HG02759 (cell line): ENCODE measurements at regions not wholly inside any gene's neighbourhood (a gene's known extent, or its start where the extent isn't known, plus 50 kb on each side); places are given as distances from the start of the nearest gene placed in this dataset.
"Not testable (repeated sequence)": the region's sequence is repeated elsewhere in the genome, so short reads cannot be mapped to it uniquely, and the experiment has no call there.

Source experiments
- ATAC-seq: cut with Tn5 transposase; IDR thresholded peaks from one replicate; pipeline ENCODE4 v1.9.1; 2021; ENCODE audit warnings: mild to moderate bottlenecking, moderate library complexity; ENCODE audit not compliant: unreplicated experiment

DNA sequence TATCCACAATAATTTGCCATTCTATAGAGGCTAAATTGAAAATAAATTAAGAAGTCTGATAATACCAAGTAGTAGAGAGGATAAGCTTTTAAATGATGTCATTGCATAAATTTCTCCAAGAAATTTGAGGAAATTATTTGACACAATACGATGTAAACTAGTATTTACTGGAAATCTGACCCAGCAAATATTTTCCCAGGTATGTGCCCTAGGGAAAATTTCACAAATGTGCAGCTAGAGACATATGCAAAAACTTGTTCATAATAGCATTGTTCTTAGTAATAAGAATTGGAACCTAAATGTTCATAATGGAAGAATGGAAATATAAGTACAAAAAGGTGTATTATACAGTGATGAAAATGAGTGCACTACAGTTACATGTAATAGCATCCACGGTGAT lies 888.8 kb upstream of the SOX11 start:
- ATAC-seq = no peak

DNA sequence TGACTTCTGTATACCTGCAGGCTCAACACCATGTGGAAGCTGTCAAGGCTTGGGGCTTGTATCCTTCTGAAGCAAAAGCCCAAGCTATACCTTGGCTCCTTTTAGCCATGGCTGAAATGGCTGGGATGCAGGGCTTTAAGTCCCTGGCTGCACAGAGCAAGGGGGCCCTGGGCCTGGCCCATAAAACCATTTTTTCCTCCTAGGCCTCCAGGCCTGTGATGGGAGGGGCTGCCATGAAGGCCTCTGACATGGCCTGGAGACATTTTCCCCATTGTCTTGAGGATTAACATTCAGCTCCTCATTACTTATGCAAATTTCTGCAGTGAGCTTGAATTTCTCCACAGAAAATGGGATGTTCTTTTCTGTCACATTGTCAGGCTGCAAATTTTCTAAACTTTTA lies 878.0 kb upstream of the SOX11 start:
- ATAC-seq = not testable (repeated sequence)

DNA sequence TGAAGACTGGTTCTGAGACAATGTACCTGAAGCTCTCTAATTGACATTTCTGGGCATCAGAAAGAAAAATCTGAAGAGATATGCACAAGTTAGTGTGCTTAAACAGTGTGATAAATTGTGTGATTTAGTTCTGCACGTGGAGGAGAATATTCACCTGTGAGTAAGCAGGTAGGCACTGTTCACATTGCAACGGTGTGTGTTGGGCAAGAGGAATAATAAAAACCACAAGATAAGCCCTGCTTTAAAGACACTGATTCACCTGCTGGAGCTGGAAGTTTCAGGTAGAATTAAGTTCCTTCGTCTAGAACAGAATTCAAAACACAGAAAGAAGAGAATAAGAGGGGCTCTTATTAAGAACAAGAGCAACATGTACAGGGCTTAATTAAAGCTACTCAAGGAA lies 864.3 kb upstream of the SOX11 start:
- no peak for ATAC-seq

DNA sequence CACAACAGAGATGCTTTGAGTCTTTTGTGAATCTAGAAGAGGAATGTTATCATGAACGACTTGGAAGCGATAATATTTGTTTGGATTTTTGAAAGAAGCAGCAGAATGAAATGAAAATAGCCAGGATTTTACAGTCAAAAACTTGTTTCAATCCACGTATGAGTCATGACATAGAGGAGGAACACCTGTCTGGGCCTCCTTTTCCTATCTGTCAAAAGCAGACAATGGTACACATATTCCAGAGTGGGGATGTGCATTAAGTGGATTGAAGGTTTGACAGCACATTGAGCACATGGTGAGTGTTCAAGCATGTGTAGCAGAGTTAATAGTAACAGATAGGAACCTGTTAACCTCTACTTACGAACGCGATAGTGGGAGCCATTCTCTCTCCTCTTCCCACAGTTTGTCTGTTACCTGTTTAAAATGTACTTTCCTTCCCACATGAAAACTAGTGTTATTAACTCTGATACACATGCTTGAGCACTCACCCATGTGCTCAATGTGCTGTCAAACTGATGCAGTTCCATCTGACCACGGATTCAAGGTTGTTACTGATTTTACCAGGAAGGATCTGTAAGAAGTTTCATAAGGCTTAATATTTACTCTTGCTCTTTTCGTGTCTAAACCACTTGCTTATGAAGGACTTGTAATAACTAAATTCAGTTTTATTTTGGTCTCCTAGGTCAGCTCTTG lies 863.4 kb upstream of the SOX11 start:
- ATAC-seq = no peak

DNA sequence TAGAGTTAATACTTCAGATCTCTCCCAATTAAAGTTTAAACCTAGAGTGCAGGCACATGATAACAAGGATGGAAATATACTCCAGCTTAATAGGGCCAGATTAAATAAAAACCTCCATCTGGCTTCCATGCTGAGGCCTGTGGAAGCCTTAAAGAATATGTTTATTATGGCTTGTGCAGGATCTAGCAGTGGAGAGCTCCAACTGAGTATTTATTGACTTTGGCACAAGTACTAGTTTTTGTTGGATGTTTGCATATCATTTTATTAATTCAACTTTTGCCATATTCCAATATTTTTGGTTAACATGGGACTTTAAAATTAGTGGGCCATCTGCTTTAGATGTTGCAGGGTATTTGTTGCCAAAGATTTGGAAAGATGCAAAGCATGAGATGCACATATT lies 860.4 kb upstream of the SOX11 start:
- no peak for ATAC-seq

DNA sequence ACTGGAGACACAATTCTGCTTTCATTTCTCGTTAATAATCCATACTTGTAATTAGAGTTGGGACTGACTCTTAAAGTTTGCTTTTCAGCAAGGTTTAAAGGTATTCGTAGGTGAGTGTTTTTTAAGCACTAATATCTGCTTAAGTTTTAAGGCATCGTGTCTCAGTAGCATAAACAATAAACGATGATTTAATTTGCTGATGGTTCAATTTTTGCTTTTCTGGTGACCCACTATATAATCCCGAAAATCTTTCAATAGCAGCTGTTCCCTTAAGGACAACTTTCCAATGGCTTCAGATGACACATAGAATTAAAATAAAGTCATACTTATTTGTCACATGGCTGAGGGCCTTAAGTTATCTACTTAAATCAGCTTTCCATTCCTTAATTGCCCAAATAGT lies 859.5 kb upstream of the SOX11 start:
- ATAC-seq = no peak

DNA sequence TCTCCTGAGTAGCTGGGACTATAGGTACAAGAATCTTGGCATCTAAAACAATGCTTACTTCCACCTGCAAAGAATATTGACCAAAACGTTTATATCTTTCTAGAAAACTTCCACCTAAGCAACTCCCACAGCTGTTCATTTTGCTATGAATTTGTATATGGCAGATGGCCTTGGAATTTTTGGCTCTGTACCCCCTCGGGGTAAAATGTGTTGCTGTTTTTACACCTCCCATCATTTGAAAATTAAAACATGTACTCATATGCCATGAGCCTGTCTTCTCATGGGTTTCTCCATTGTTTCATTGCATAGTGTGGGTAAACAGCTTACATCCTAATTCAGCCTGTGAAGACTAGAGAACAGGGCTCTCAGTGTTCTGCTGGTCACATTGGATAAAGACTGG lies 853.6 kb upstream of the SOX11 start:
- ATAC-seq = no peak

DNA sequence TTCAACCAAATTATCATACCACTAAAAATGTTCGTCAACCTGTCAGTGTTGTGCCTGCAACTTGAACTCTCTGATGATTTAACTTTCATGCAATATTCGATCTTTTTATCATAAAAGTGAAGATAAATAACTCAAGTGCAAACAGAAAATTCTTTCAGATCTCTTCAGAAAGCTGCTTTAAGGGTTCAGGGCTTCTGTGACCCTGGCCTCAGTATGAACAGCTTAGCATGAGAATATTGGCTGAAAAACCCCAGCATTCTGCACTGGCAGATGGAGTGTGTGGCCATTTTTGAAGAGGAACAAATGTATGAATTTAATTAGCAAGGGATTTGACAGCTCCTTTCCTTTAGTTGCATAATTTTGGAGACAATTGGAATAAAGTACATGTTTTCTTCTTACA lies 851.4 kb upstream of the SOX11 start:
- no peak for ATAC-seq

DNA sequence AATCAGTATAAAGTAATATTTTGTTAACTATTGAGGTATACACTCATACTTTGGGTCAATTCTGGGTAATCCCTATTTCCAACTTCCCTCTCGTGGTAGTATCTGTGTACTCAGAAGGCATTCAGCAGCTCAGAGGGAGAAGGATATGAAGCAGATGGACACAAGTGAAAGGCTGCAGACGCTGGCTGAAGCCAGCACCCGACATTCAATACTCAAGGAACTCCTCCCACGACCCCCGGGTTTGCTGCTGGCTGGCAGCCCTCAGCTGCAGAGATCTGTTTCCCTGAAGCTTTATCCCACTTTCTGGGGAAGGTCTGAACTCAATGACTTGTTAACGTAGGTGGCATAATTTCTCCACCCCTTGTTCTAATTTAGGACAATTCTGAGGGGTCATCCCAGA lies 847.3 kb upstream of the SOX11 start:
- no peak for ATAC-seq

DNA sequence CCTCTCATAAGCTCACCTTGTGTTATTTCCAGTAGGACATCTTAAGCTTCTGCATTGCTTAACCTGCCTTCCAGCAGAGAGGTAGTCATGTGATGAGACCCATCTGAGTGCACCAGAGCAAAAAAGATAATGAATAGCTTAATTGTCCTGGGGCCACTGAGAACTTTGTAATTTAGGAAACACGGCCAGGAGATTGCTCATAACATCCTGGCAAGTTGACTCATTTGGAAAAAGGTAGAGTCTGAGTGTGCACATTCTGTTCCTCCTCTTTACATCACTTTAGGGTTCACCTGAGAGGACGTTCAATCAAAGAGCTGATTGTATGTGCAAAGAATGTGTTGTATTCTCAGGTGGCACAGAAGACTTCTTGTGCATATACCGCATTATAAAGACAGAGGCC lies 830.2 kb upstream of the SOX11 start:
- ATAC-seq = no peak

DNA sequence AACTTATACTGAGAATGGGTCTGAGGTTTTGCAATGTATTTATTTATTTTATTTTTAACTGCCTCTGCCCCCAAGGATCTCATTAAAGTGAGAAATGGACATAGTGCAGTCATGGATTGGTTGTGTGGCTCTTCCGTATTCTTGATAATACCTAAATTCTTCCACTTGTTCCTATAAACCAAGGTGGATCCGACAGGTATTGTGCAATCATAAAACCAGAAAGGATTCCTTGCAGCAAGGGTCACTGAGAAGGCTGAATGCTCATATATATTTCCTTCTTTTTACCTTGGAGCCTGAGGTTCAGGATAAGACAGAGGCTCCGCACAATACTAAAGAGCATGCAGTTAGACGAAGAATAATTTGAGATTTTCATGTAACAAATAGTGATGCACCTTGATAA lies 826.0 kb upstream of the SOX11 start:
- no peak for ATAC-seq

DNA sequence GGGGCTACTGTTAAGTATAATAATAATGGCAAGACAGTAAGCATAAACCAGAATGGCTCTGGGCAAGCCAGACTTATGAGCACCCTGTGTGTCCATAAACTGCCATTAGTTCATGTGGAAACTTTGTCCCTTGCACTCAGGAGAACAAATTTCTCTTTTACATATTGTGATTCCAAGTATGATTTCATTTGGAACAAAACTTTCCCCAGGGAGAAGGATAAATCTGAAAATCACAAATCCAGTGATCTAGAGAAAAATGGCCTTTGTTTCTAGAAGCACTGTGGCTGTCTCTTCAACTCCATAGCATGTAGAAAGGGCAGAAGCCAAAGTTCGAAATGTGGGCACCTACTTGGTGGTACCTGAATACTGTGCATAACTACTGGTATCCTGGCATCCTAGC lies 823.7 kb upstream of the SOX11 start:
- ATAC-seq = no peak

DNA sequence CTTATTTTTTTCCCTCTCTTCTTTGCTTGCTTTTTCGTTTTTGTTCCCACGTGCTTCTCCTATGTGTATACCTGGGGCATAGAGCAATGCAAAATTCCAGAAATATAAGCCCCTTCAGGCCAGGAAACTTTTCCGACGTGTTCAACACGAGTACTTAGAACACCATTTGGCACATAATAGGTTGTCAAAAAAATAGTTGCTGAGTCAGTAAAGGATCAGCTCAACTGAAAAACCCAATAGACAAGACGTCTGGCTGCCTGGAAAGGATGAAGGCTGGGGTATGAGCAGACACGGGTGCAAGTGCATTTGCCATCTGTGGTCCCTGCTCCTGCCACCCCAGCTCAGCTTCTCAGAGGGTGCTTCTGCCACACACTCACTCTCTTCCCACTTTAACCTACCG lies 823.0 kb upstream of the SOX11 start:
- ATAC-seq = no peak

DNA sequence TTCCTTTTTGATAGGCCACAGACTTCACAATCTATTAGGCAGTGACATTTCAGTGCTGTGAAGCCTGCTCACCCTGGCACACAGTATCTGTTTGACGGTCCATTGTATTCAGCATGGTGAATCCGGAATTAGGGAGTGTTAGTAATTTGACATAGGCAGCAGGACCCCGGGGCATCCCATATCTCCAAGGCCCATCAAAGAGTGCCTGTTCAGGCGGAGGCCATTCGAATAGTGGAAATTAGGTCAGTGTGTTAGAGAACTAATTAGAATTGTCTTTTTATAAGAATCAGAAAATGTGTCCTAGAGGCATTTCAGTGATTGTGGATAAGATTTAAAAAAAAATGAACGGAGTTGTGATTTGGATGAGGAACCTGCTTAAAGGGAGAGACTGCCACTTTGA lies 818.8 kb upstream of the SOX11 start:
- ATAC-seq = no peak

DNA sequence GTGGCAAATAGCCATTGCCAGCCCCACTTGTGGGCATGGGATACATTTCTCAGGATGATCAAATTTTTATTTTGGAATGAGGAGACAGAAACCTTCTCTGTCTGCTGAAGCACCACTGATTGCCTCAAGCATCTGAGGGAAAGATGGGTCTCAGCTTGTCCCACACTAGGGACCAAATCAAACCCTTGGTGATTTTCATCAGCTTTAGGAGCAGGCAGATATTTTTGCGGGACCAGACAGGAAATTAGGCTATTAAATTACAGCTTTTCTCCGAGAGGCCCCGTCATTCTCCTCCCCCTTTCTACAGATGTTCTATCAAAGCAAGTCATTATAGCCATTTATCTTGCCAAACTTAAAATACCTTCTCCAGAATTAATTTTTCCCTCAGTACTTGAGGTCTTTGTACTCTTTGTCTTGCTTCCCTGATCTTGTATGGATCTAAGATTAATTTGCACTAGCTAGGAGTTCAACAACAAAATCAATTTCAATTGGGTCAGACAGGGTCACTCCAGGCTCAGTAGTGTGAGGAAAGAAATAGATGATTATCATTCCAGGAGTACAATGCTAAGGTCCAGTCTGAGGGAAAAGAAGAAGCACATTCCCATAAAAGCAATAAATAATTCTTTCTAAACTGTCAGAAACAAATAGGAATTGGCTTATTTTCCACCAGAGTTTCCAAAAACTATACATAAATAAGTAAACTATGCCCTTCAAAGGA lies 818.1 kb upstream of the SOX11 start:
- no peak for ATAC-seq

DNA sequence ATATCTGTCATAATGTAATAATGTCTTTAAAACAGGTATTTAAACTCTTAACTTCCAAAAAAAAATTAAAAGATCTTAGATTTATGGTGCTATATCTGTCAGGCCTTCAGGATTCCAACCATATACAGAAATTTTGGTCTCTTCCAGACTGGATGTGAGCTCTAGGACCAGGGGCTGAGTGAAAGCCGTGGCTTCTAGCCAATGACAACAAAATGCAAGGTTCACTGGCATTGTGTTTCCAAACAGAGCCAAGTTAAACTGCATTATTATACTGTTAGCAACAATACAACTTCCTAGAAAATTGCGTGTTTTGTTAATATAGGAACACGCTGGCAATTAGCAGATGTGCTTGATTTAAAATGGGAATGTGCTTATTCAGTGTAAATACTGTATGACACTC lies 809.8 kb upstream of the SOX11 start:
- ATAC-seq = no peak

DNA sequence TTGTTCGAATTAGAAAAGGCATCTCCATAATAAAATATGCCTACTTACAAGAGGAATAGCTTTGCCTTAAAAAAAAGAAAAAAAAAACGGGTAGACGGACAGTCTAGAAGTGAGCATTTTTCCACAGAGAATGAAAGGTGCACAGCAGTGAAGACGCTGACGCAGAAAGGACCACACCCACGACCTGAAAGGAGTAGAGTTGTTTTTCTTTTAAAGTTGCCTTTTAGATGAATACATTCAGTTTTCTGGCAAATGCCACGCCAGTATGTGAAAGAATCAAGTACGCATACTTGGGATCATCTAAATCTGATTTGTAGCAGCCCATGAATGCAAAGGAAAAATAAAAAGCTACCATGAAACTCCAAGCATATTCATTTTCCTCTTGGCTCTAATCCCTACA lies 809.2 kb upstream of the SOX11 start:
- no peak for ATAC-seq

DNA sequence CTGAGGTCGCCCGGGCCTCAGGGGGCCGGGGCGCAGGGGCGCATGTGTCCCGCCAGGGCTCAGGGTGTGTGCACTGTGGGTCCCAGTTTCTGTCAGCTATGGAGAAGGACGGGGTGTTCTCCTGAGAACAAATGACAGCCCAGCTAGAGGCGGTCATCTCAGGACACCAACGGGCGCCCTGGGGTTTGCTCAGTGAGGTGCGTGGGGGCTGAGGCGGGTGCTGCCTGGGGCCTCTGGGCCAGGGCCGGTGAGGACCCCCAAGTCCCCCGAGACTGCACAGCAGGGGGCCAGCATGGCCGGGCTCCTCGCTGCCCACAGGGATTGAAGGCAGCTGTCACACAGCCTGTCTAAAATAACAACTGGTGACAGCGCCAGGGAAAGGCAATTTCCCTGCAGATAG lies 808.8 kb upstream of the SOX11 start:
- no peak for ATAC-seq

DNA sequence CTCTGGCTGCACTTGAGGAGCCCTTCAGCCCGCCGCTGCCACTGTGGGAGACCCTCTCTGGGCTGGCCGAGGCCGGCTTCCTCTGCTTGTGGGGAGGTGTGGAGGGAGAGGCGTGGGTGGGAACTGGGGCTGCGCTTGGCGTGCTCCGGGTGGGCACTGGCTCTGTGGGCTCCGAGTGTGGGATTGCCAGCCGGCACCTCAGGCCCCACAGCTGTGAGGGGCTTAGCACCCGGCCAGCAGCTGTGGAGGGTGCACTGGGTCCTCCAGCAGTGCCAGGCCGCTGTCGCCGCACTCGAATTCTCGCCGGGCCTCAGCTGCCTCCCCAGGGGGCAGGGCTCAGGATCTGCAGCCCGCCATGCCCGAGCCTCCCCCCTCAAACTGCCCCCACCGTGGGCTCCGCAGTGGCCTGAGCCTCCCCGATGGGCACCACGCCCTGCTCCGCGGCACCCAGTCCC lies 808.0 kb upstream of the SOX11 start:
- no peak for ATAC-seq

DNA sequence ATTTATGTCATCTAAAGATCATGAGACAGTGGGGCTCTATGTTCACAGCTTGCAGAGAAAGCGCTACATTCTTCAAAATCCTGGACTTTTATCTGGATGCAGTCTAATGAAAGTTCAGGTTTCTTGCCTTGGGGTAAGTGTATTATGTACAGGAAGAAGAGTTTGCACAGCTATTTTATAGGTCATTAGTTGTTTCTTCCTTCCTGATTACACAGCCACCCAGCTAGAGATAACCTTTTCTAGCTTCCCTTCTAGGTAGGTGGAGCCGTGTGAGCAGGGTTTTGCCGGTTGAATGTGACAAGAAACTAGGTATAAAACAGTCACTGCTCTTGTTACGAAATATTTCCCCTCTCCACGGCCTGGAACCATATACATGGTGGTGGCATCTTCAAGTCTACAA lies 800.8 kb upstream of the SOX11 start:
- no peak for ATAC-seq

DNA sequence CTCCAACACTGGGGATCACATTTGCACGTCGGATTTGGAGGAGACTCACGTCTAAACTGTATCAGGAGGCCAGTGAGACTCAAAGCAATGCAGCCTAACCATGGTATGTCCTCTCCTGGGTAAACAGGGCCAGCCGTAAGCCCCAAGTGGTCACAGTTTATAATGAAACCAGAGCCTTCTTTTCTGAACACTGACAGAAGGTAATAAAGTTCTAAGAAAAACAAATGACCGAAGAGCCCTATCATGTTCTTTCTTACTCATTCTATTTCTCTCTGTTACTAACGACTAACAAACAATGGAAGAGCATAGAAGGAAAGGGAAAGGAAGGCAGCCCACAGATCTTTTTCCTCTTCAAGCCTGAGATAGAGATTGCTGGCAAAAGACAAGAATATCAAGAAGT lies 796.8 kb upstream of the SOX11 start:
- ATAC-seq = no peak

DNA sequence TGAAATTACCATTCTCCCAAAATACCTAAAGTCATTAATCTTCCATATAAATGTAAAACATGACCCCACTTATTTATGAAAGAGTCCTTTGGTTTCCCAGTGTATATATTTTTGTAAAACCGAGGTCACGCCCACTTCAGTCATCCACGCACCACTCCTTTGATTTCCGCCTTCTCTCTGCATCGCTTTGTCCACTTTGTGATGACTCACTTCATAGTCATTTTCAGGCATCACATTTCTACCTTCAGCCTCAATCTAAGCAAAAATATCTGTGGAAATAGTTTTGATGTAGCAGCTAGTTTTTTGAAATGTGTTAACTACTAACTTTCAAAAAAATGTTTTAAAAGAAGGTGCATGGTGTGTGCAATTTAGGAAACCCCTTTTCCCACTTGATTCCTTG lies 793.5 kb upstream of the SOX11 start:
- no peak for ATAC-seq

DNA sequence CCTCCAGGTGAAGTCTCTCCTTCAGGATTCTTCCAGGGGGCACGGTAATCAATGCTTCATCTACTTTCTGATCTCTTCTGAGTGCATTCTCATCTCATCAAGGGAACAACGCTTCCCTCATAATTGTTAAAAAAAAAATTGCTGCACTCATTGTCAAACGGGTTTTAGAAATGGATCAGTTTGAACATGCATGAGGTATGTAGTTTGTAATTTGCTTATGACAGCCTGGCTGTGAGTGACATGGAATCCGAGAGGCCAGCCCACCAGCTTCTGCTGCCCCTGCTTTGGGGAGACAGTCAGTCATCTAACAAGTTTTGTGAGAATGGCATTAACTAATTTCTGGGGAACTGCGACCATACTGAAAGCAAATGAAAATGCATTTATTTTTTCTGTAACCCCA lies 791.9 kb upstream of the SOX11 start:
- ATAC-seq = no peak
